ENCODE measurements at regions not wholly inside any gene's neighbourhood (a gene's known extent, or its start where the extent isn't known, plus 50 kb on each side); places are given as distances from the start of the nearest gene placed in this dataset.
A peak's percentile ranks its signal among the peaks of the same experiment; 100 is the strongest.
"Not testable (repeated sequence)": the region's sequence is repeated elsewhere in the genome, so short reads cannot be mapped to it uniquely, and the experiment has no call there.

- Mint-ChIP-seq H3K36me3 (peaks cover 0 to 16% (median 2%) of the 10 kb centered on the region in 3 donors), H3K27me3 (no peaks in the 10 kb centered on the region), H3K27ac (no peak overlapping the region), H3K4me3 (no peak overlapping the region), H3K9me3 (peaks cover 0 to 4% (median 0%) of the 10 kb centered on the region in 9 donors), H3K4me1 (peaks cover 0 to 10% (median 0%) of the 10 kb centered on the region in 4 donors)
- DNase-seq (no peak), ATAC-seq (no peak)
- POLR2A ChIA-PET = no interaction called here
Measured at GRCh38 chr2:54030806-54031205, 60.0 kb upstream of the PSME4 start.

- no peaks in the 10 kb centered on the region for H3K27me3 Mint-ChIP-seq
- H3K4me1 Mint-ChIP-seq = peaks cover 0 to 10% (median 0%) of the 10 kb centered on the region in 4 donors
- ATAC-seq = no peak
- POLR2A ChIA-PET = no interaction called here
- no peak for DNase-seq
- peak overlapping the region in 1 of 10 donors; percentile 72 for H3K27ac Mint-ChIP-seq
- H3K9me3 Mint-ChIP-seq = peaks cover 0 to 4% (median 0%) of the 10 kb centered on the region in 9 donors
- no peak overlapping the region for H3K4me3 Mint-ChIP-seq
- H3K36me3 Mint-ChIP-seq = peaks cover 0 to 16% (median 2%) of the 10 kb centered on the region in 3 donors
Measured at GRCh38 chr2:54030396-54030741, 59.6 kb upstream of the PSME4 start.

- POLR2A ChIA-PET = no interaction called here
- Mint-ChIP-seq H3K27ac (peak overlapping the region in 2 of 10 donors; percentile 40 to 72), H3K36me3 (peaks cover 0 to 19% (median 2%) of the 10 kb centered on the region in 3 donors), H3K9me3 (peaks cover 0 to 4% (median 0%) of the 10 kb centered on the region in 9 donors), H3K4me1 (peaks cover 0 to 10% (median 0%) of the 10 kb centered on the region in 4 donors), H3K27me3 (no peaks in the 10 kb centered on the region), H3K4me3 (no peak overlapping the region)
- DNase-seq (no peak), ATAC-seq (no peak)
Measured at GRCh38 chr2:54029721-54030395, 59.1 kb upstream of the PSME4 start.

GRCh38 chr2:54025463-54026075 lies 54.8 kb upstream of the PSME4 start:
- peak overlapping the region in 4 of 10 donors; percentile 13 to 66 (median 30) for H3K27ac Mint-ChIP-seq

GRCh38 chr2:54024576-54024975 lies 53.8 kb upstream of the PSME4 start:
- no peaks in the 10 kb centered on the region for H3K27me3 Mint-ChIP-seq
- H3K27ac Mint-ChIP-seq = peak overlapping the region in 1 of 10 donors; percentile 87
- peaks cover 11 to 39% (median 16%) of the 10 kb centered on the region in 3 donors for H3K36me3 Mint-ChIP-seq
- H3K9me3 Mint-ChIP-seq = peaks cover 0 to 24% (median 14%) of the 10 kb centered on the region in 9 donors
- peaks cover 0 to 8% (median 0%) of the 10 kb centered on the region in 4 donors for H3K4me1 Mint-ChIP-seq
- ATAC-seq (no peak), DNase-seq (no peak)
- POLR2A ChIA-PET = interaction anchor here (0.5 kb wide), 1 partner anchor 56 kb away, joined by 3 read pairs; no protein-coding TSS in a partner anchor
- no peak overlapping the region for H3K4me3 Mint-ChIP-seq

More at GRCh38 chr2:54025463-54026075, 54.8 kb upstream of the PSME4 start:
- Mint-ChIP-seq H3K36me3 (peaks cover 11 to 37% (median 16%) of the 10 kb centered on the region in 3 donors), H3K9me3 (peaks cover 0 to 18% (median 13%) of the 10 kb centered on the region in 9 donors)
- H3K4me1 Mint-ChIP-seq, ATAC-seq, POLR2A ChIA-PET, DNase-seq, H3K4me3 Mint-ChIP-seq, H3K27me3 Mint-ChIP-seq: not testable (repeated sequence)

GRCh38 chr2:54021702-54022101 lies 50.9 kb upstream of the PSME4 start:
- H3K4me3 Mint-ChIP-seq = no peak overlapping the region
- H3K27me3 Mint-ChIP-seq = no peaks in the 10 kb centered on the region
- H3K9me3 Mint-ChIP-seq = peaks cover 0 to 24% (median 16%) of the 10 kb centered on the region in 9 donors
- POLR2A ChIA-PET = interaction anchor here (0.9 kb wide), 1 partner anchor 52 kb away, joined by 3 read pairs; no protein-coding TSS in a partner anchor
- no peak overlapping the region for H3K27ac Mint-ChIP-seq
- DNase-seq (no peak), ATAC-seq (no peak)
- peaks cover 0 to 9% (median 4%) of the 10 kb centered on the region in 4 donors for H3K4me1 Mint-ChIP-seq
- peaks cover 15 to 44% (median 20%) of the 10 kb centered on the region in 3 donors for H3K36me3 Mint-ChIP-seq

GRCh38 chr2:54020793-54021414 lies 50.1 kb upstream of the PSME4 start:
- Mint-ChIP-seq H3K4me3 (peak overlapping the region in 1 of 10 donors; percentile 57), H3K27ac (peak overlapping the region in 3 of 10 donors; percentile 16 to 28 (median 22)), H3K36me3 (peaks cover 15 to 44% (median 20%) of the 10 kb centered on the region in 3 donors), H3K9me3 (peaks cover 0 to 24% (median 14%) of the 10 kb centered on the region in 9 donors), H3K27me3 (no peaks in the 10 kb centered on the region), H3K4me1 (peaks cover 2 to 13% (median 6%) of the 10 kb centered on the region in 4 donors)
- DNase-seq = no peak
- ATAC-seq = no peak
- POLR2A ChIA-PET = no interaction called here
